ENCODE measurements at regions not wholly inside any gene's neighbourhood (a gene's known extent, or its start where the extent isn't known, plus 50 kb on each side); places are given as distances from the start of the nearest gene placed in this dataset.
A peak's percentile ranks its signal among the peaks of the same experiment; 100 is the strongest.

DNA sequence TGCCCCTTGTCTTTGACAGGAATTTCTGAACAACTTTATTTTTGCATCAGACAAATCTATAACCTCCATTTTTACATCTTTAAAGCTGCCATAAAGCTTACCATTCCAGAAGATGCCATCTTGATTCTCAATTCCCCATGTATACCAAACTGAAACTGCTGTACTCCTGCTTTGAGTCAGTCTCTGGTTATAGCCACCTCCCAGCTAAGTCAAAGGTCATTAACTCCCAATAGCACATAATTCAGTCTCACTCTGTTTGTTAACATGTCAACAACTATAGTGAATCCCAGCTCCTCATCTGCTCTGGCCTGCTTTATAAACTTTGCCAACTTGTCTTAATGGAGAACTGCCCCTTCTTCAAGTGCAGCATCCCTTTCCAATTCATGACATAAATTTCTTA, 343.6 kb downstream of the FRK start (continued):
- TF ChIP-seq, protein P1, sequence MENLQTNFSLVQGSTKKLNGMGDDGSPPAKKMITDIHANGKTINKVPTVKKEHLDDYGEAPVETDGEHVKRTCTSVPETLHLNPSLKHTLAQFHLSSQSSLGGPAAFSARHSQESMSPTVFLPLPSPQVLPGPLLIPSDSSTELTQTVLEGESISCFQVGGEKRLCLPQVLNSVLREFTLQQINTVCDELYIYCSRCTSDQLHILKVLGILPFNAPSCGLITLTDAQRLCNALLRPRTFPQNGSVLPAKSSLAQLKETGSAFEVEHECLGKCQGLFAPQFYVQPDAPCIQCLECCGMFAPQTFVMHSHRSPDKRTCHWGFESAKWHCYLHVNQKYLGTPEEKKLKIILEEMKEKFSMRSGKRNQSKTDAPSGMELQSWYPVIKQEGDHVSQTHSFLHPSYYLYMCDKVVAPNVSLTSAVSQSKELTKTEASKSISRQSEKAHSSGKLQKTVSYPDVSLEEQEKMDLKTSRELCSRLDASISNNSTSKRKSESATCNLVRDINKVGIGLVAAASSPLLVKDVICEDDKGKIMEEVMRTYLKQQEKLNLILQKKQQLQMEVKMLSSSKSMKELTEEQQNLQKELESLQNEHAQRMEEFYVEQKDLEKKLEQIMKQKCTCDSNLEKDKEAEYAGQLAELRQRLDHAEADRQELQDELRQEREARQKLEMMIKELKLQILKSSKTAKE (IDR thresholded peaks at IDR 0.05; ENCODE audit: low read depth, poor library complexity, severe bottlenecking), result no peak
- TF ChIP-seq IRF4 (IDR thresholded peaks at IDR 0.05; ENCODE audit: low read depth, low read length) (peak; percentile 98), TARDBP (IDR thresholded peaks at IDR 0.05; ENCODE audit: borderline replicate concordance) (no peak), ZNF622 (IDR thresholded peaks at IDR 0.05) (no peak), YY1 (IDR thresholded peaks at IDR 0.05; ENCODE audit: low read depth, low read length) (peak; percentile 81), RFX5 (IDR thresholded peaks at IDR 0.05; ENCODE audit: low read depth, low read length) (no peak), BCL11A (IDR thresholded peaks at IDR 0.05; ENCODE audit: low read depth, low read length) (peak; percentile 80), KAT2A (conservative IDR thresholded peaks at IDR 0.05; ENCODE audit: control insufficient read depth, low read depth, low read length) (no peak), BRCA1 (IDR thresholded peaks at IDR 0.05; ENCODE audit: low read depth, low read length) (no peak), EGR1 (IDR thresholded peaks at IDR 0.05; ENCODE audit: borderline replicate concordance in 1 of 2, low read depth in 2 of 2, low read length in 2 of 2) (no peak), SUPT20H (IDR thresholded peaks at IDR 0.05; ENCODE audit: borderline replicate concordance, control insufficient read depth, low read depth, low read length) (no peak), MEF2B (IDR thresholded peaks at IDR 0.05; ENCODE audit: partially characterized antibody, poor library complexity, severe bottlenecking) (peak; percentile 12), RUNX3 (IDR thresholded peaks at IDR 0.05; ENCODE audit: low read length) (peak; percentile 71), NR2C1 (IDR thresholded peaks at IDR 0.05) (peak; percentile 86), RB1 (IDR thresholded peaks at IDR 0.05; ENCODE audit: borderline replicate concordance) (no peak), HCFC1 (IDR thresholded peaks at IDR 0.05; ENCODE audit: low read length) (no peak), DPF2 (IDR thresholded peaks at IDR 0.05) (peak; percentile 86), SMAD1 (IDR thresholded peaks at IDR 0.05; ENCODE audit: low read depth, partially characterized antibody) (no peak), RAD51 (IDR thresholded peaks at IDR 0.05) (no peak), TCF7 (IDR thresholded peaks at IDR 0.05; ENCODE audit: borderline replicate concordance) (no peak), CHD2 (IDR thresholded peaks at IDR 0.05; ENCODE audit: borderline replicate concordance, low read depth, low read length) (no peak; the same call in 1 of the 2 replicates), BACH1 (IDR thresholded peaks at IDR 0.05; ENCODE audit: borderline replicate concordance) (no peak), CBFB (IDR thresholded peaks at IDR 0.05; ENCODE audit: low read depth) (no peak), SP1 (IDR thresholded peaks at IDR 0.05; ENCODE audit: low read depth, low read length) (no peak)
- TF ChIP-seq, protein P2, sequence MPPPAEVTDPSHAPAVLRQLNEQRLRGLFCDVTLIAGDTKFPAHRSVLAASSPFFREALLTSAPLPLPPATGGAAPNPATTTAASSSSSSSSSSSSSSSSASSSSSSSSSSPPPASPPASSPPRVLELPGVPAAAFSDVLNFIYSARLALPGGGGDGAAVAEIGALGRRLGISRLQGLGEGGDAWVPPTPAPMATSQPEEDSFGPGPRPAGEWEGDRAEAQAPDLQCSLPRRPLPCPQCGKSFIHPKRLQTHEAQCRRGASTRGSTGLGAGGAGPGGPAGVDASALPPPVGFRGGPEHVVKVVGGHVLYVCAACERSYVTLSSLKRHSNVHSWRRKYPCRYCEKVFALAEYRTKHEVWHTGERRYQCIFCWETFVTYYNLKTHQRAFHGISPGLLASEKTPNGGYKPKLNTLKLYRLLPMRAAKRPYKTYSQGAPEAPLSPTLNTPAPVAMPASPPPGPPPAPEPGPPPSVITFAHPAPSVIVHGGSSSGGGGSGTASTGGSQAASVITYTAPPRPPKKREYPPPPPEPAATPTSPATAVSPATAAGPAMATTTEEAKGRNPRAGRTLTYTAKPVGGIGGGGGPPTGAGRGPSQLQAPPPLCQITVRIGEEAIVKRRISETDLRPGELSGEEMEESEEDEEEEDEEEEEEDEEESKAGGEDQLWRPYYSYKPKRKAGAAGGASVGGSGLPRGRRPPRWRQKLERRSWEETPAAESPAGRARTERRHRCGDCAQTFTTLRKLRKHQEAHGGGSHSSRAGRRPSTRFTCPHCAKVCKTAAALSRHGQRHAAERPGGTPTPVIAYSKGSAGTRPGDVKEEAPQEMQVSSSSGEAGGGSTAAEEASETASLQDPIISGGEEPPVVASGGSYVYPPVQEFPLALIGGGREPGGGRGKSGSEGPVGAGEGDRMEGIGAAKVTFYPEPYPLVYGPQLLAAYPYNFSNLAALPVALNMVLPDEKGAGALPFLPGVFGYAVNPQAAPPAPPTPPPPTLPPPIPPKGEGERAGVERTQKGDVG (CRISPR knock-in tag; IDR thresholded peaks at IDR 0.05), result no peak
- TF ChIP-seq, protein P3, sequence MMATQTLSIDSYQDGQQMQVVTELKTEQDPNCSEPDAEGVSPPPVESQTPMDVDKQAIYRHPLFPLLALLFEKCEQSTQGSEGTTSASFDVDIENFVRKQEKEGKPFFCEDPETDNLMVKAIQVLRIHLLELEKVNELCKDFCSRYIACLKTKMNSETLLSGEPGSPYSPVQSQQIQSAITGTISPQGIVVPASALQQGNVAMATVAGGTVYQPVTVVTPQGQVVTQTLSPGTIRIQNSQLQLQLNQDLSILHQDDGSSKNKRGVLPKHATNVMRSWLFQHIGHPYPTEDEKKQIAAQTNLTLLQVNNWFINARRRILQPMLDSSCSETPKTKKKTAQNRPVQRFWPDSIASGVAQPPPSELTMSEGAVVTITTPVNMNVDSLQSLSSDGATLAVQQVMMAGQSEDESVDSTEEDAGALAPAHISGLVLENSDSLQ (IDR thresholded peaks at IDR 0.05), result no peak
- TF ChIP-seq, protein P4, sequence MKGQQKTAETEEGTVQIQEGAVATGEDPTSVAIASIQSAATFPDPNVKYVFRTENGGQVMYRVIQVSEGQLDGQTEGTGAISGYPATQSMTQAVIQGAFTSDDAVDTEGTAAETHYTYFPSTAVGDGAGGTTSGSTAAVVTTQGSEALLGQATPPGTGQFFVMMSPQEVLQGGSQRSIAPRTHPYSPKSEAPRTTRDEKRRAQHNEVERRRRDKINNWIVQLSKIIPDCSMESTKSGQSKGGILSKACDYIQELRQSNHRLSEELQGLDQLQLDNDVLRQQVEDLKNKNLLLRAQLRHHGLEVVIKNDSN (IDR thresholded peaks at IDR 0.05; ENCODE audit: borderline replicate concordance, extremely low read length, insufficient read depth, low read depth, low read length), result no peak
